H1 (cell line): ENCODE measurements at regions not wholly inside any gene's neighbourhood (a gene's known extent, or its start where the extent isn't known, plus 50 kb on each side); places are given as distances from the start of the nearest gene placed in this dataset.

Experiments used
- BRCA1 ChIP-seq: IDR thresholded peaks from 2 replicates; pipeline ENCODE4 v1.6.1; 2012; ENCODE audit warnings: low read depth, low read length, improper control_type of control experiment
- HDAC2 ChIP-seq, 2 experiments: fragments of 300-600 bp in 1 of 2; sonication (generic) in 1 of 2; IDR thresholded peaks; 2 replicates each; pipeline ENCODE4 v1.6.1; 2011 to 2012; ENCODE audit warnings: low read depth in 2 of 2, low read length in 2 of 2, mild to moderate bottlenecking in 2 of 2, moderate library complexity in 2 of 2, borderline replicate concordance in 1 of 2, inconsistent platforms in 1 of 2
- RNF2 ChIP-seq: fragments of 200-900, 300-1000 bp; sonication (generic); IDR thresholded peaks from 2 replicates; pipeline ENCODE4 v1.7.1; 2016; ENCODE audit warnings: borderline replicate concordance, low read depth, mild to moderate bottlenecking, antibody characterized with exemption, low read length; ENCODE audit not compliant: poor library complexity, severe bottlenecking; ENCODE audit errors: missing control alignments
- TAF7 ChIP-seq: optimal IDR thresholded peaks from 2 replicates; pipeline ENCODE3; 2011; ENCODE audit warnings: low read depth, mild to moderate bottlenecking, inconsistent platforms, low read length, moderate library complexity, borderline replicate concordance
- TF ChIP-seq, protein P1 (sequence below): fragments of 300-600 bp; sonication (generic); IDR thresholded peaks from 2 replicates; pipeline ENCODE4 v1.7.1; 2012; ENCODE audit warnings: low read length, moderate library complexity, mild to moderate bottlenecking, inconsistent platforms; ENCODE audit not compliant: insufficient replicate concordance

DNA sequence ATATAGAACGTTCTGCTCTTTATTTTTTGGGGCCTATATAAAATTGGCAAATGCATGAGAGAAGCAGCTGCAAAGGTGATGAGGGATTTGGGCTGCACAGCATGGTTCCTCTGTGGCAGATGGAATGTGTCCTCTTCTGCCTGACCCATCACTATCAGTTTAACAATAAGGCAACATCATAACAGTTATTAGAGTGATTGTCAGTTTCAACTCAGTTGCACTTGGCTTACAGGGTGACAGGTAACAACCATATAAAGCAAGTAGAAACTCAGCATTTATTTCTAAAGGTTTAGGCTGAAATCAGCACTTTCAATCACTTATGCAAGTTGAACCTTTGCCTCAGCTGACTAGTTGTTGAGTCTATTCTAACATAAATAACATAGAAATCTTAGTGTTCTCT lies 935.4 kb upstream of the CHORDC1 start (continued):
- TF ChIP-seq, protein P1, sequence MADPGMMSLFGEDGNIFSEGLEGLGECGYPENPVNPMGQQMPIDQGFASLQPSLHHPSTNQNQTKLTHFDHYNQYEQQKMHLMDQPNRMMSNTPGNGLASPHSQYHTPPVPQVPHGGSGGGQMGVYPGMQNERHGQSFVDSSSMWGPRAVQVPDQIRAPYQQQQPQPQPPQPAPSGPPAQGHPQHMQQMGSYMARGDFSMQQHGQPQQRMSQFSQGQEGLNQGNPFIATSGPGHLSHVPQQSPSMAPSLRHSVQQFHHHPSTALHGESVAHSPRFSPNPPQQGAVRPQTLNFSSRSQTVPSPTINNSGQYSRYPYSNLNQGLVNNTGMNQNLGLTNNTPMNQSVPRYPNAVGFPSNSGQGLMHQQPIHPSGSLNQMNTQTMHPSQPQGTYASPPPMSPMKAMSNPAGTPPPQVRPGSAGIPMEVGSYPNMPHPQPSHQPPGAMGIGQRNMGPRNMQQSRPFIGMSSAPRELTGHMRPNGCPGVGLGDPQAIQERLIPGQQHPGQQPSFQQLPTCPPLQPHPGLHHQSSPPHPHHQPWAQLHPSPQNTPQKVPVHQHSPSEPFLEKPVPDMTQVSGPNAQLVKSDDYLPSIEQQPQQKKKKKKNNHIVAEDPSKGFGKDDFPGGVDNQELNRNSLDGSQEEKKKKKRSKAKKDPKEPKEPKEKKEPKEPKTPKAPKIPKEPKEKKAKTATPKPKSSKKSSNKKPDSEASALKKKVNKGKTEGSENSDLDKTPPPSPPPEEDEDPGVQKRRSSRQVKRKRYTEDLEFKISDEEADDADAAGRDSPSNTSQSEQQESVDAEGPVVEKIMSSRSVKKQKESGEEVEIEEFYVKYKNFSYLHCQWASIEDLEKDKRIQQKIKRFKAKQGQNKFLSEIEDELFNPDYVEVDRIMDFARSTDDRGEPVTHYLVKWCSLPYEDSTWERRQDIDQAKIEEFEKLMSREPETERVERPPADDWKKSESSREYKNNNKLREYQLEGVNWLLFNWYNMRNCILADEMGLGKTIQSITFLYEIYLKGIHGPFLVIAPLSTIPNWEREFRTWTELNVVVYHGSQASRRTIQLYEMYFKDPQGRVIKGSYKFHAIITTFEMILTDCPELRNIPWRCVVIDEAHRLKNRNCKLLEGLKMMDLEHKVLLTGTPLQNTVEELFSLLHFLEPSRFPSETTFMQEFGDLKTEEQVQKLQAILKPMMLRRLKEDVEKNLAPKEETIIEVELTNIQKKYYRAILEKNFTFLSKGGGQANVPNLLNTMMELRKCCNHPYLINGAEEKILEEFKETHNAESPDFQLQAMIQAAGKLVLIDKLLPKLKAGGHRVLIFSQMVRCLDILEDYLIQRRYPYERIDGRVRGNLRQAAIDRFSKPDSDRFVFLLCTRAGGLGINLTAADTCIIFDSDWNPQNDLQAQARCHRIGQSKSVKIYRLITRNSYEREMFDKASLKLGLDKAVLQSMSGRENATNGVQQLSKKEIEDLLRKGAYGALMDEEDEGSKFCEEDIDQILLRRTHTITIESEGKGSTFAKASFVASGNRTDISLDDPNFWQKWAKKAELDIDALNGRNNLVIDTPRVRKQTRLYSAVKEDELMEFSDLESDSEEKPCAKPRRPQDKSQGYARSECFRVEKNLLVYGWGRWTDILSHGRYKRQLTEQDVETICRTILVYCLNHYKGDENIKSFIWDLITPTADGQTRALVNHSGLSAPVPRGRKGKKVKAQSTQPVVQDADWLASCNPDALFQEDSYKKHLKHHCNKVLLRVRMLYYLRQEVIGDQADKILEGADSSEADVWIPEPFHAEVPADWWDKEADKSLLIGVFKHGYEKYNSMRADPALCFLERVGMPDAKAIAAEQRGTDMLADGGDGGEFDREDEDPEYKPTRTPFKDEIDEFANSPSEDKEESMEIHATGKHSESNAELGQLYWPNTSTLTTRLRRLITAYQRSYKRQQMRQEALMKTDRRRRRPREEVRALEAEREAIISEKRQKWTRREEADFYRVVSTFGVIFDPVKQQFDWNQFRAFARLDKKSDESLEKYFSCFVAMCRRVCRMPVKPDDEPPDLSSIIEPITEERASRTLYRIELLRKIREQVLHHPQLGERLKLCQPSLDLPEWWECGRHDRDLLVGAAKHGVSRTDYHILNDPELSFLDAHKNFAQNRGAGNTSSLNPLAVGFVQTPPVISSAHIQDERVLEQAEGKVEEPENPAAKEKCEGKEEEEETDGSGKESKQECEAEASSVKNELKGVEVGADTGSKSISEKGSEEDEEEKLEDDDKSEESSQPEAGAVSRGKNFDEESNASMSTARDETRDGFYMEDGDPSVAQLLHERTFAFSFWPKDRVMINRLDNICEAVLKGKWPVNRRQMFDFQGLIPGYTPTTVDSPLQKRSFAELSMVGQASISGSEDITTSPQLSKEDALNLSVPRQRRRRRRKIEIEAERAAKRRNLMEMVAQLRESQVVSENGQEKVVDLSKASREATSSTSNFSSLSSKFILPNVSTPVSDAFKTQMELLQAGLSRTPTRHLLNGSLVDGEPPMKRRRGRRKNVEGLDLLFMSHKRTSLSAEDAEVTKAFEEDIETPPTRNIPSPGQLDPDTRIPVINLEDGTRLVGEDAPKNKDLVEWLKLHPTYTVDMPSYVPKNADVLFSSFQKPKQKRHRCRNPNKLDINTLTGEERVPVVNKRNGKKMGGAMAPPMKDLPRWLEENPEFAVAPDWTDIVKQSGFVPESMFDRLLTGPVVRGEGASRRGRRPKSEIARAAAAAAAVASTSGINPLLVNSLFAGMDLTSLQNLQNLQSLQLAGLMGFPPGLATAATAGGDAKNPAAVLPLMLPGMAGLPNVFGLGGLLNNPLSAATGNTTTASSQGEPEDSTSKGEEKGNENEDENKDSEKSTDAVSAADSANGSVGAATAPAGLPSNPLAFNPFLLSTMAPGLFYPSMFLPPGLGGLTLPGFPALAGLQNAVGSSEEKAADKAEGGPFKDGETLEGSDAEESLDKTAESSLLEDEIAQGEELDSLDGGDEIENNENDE: no peak
- no peak for TF ChIP-seq BRCA1
- TF ChIP-seq HDAC2 (IDR thresholded peaks at IDR 0.05; ENCODE audit: borderline replicate concordance in 1 of 2, low read depth in 2 of 2, low read length in 2 of 2): no peak
- no peak for TF ChIP-seq RNF2
- no peak for TF ChIP-seq TAF7
- TF ChIP-seq, all 59 proteins: peak for 0
